Glutamatergic neuron (in vitro differentiated cells): ENCODE measurements at regions not wholly inside any gene's neighbourhood (a gene's known extent, or its start where the extent isn't known, plus 50 kb on each side); places are given as distances from the start of the nearest gene placed in this dataset.

Source experiments
- DNase-seq: peaks from one replicate; pipeline ENCODE4 v3.0.0; 2022
- H3K27ac Mint-ChIP-seq: one replicate; pipeline ENCODE4 v1.8.0; 2020; ENCODE audit warnings: mild to moderate bottlenecking, mixed read lengths, inconsistent platforms; ENCODE audit not compliant: unreplicated experiment
- H3K27me3 Mint-ChIP-seq: one replicate; pipeline ENCODE4 v1.8.0; 2020; ENCODE audit warnings: mild to moderate bottlenecking, moderate library complexity, mixed read lengths, inconsistent platforms; ENCODE audit not compliant: unreplicated experiment
- H3K36me3 Mint-ChIP-seq: one replicate; pipeline ENCODE4 v1.8.0; 2020; ENCODE audit warnings: mild to moderate bottlenecking, mixed read lengths, inconsistent platforms; ENCODE audit not compliant: unreplicated experiment
- H3K4me1 Mint-ChIP-seq: one replicate; pipeline ENCODE4 v1.8.0; 2020; ENCODE audit warnings: mild to moderate bottlenecking, low read depth, mixed read lengths, inconsistent platforms; ENCODE audit not compliant: unreplicated experiment
- H3K4me3 Mint-ChIP-seq: one replicate; pipeline ENCODE4 v1.8.0; 2020; ENCODE audit warnings: mild to moderate bottlenecking, mixed read lengths, inconsistent platforms; ENCODE audit not compliant: unreplicated experiment
- H3K9me3 Mint-ChIP-seq: one replicate; pipeline ENCODE4 v1.8.0; 2020; ENCODE audit warnings: mild to moderate bottlenecking, moderate library complexity, mixed read lengths, inconsistent platforms; ENCODE audit not compliant: unreplicated experiment
- CTCF ChIP-seq: fragments of 200-600 bp; sonication (generic); IDR thresholded peaks from one replicate; pipeline ENCODE4 v1.5.0; 2021; ENCODE audit not compliant: partially characterized antibody, unreplicated experiment

- no peak overlapping the region for H3K4me3 Mint-ChIP-seq
- no peak for DNase-seq
- no peak overlapping the region for H3K27ac Mint-ChIP-seq
- no peaks in the 10 kb centered on the region for H3K36me3 Mint-ChIP-seq
- no peaks in the 10 kb centered on the region for H3K4me1 Mint-ChIP-seq
- H3K9me3 Mint-ChIP-seq, result no peaks in the 10 kb centered on the region
- TF ChIP-seq CTCF, result no peak
- H3K27me3 Mint-ChIP-seq, result no peaks in the 10 kb centered on the region
Measured at GRCh38 chrX:138777230-138777629, 65.7 kb upstream of the FGF13 start.

- TF ChIP-seq CTCF, result peak; percentile 55
- no peaks in the 10 kb centered on the region for H3K9me3 Mint-ChIP-seq
- no peaks in the 10 kb centered on the region for H3K4me1 Mint-ChIP-seq
- no peak overlapping the region for H3K27ac Mint-ChIP-seq
- DNase-seq, result no peak
- H3K4me3 Mint-ChIP-seq, result no peak overlapping the region
- no peaks in the 10 kb centered on the region for H3K27me3 Mint-ChIP-seq
- no peaks in the 10 kb centered on the region for H3K36me3 Mint-ChIP-seq
Measured at GRCh38 chrX:138775517-138775916, 64.0 kb upstream of the FGF13 start.

GRCh38 chrX:138771047-138771446 is 59.5 kb upstream of the FGF13 start:
- no peak overlapping the region for H3K27ac Mint-ChIP-seq
- no peaks in the 10 kb centered on the region for H3K9me3 Mint-ChIP-seq
- H3K36me3 Mint-ChIP-seq, result no peaks in the 10 kb centered on the region
- no peaks in the 10 kb centered on the region for H3K4me1 Mint-ChIP-seq
- no peaks in the 10 kb centered on the region for H3K27me3 Mint-ChIP-seq
- no peak overlapping the region for H3K4me3 Mint-ChIP-seq
- DNase-seq, result no peak
- no peak for TF ChIP-seq CTCF

- no peak overlapping the region for H3K27ac Mint-ChIP-seq
- H3K4me3 Mint-ChIP-seq, result no peak overlapping the region
- no peaks in the 10 kb centered on the region for H3K36me3 Mint-ChIP-seq
- TF ChIP-seq CTCF, result no peak
- no peak for DNase-seq
- no peaks in the 10 kb centered on the region for H3K9me3 Mint-ChIP-seq
- no peaks in the 10 kb centered on the region for H3K27me3 Mint-ChIP-seq
- H3K4me1 Mint-ChIP-seq, result no peaks in the 10 kb centered on the region
Measured at GRCh38 chrX:138769918-138770317, 58.4 kb upstream of the FGF13 start.

GRCh38 chrX:138765051-138765450 is 53.5 kb upstream of the FGF13 start:
- Mint-ChIP-seq H3K27ac (no peak overlapping the region), H3K4me3 (no peak overlapping the region), H3K27me3 (no peaks in the 10 kb centered on the region), H3K36me3 (no peaks in the 10 kb centered on the region), H3K4me1 (no peaks in the 10 kb centered on the region), H3K9me3 (no peaks in the 10 kb centered on the region)
- no peak for TF ChIP-seq CTCF
- DNase-seq, result no peak
